A673 (cell line): ENCODE measurements at regions not wholly inside any gene's neighbourhood (a gene's known extent, or its start where the extent isn't known, plus 50 kb on each side); places are given as distances from the start of the nearest gene placed in this dataset.

Source experiments
- EZH2 ChIP-seq: fragments of 200-600 bp; sonication (generic); IDR thresholded peaks from 2 replicates; pipeline ENCODE4 v1.6.1; 2017; ENCODE audit warnings: borderline replicate concordance, low read depth, mild to moderate bottlenecking, mixed read lengths, antibody characterized with exemption, low read length; ENCODE audit not compliant: poor library complexity, severe bottlenecking
- TF ChIP-seq, protein P1 (sequence below): fragments of 300-800, 200-600 bp; sonication (generic); conservative IDR thresholded peaks from 2 replicates; pipeline ENCODE4 v1.5.1; 2017; ENCODE audit warnings: low read depth, mild to moderate bottlenecking, antibody characterized with exemption, low read length, moderate library complexity, mixed read lengths

DNA sequence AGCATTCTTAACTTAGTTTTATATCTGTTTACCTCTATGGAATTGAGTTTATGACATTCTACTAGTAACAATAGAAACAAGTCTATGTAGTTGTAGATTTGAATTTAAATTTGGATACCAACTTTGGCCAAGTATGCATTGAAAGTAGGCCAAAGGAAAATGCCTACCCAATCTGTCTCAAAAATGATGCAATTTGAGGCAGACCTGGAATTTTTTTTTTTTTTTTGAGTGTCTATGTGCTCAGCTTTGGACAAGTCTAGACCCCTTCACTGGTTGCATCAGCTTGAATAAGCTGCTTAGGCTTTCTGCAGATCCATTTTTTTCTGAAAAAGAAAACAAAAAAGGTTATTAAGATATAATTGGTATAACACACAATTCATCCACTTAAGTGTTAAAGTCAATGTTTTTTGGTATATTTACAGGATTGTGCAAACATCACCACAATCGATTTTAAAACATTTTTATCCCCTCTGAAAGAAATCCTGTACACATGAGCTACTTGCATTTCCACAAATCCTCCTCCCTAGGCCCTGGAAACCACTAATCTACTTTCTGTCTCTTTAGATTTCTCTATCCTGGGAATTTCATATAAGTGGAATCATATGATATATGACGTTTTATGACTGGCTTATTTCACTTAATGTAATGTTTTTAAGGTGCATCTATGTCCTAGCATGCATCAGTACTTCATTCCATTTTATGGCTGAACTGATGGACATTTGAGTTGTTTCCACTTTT lies 185.1 kb upstream of the CCDC68 start:
- TF ChIP-seq, protein P1, sequence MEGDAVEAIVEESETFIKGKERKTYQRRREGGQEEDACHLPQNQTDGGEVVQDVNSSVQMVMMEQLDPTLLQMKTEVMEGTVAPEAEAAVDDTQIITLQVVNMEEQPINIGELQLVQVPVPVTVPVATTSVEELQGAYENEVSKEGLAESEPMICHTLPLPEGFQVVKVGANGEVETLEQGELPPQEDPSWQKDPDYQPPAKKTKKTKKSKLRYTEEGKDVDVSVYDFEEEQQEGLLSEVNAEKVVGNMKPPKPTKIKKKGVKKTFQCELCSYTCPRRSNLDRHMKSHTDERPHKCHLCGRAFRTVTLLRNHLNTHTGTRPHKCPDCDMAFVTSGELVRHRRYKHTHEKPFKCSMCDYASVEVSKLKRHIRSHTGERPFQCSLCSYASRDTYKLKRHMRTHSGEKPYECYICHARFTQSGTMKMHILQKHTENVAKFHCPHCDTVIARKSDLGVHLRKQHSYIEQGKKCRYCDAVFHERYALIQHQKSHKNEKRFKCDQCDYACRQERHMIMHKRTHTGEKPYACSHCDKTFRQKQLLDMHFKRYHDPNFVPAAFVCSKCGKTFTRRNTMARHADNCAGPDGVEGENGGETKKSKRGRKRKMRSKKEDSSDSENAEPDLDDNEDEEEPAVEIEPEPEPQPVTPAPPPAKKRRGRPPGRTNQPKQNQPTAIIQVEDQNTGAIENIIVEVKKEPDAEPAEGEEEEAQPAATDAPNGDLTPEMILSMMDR, result no peak
- no peak for TF ChIP-seq EZH2
